ENCODE measurements at regions not wholly inside any gene's neighbourhood (a gene's known extent, or its start where the extent isn't known, plus 50 kb on each side); places are given as distances from the start of the nearest gene placed in this dataset.
A peak's percentile ranks its signal among the peaks of the same experiment; 100 is the strongest.

- DNase-seq: no peak
Measured at GRCh38 chr9:89748831-89749499, 144.2 kb downstream of the GADD45G start.

GRCh38 chr9:89749500-89750116, 144.8 kb downstream of the GADD45G start:
- no peak for DNase-seq

DNA sequence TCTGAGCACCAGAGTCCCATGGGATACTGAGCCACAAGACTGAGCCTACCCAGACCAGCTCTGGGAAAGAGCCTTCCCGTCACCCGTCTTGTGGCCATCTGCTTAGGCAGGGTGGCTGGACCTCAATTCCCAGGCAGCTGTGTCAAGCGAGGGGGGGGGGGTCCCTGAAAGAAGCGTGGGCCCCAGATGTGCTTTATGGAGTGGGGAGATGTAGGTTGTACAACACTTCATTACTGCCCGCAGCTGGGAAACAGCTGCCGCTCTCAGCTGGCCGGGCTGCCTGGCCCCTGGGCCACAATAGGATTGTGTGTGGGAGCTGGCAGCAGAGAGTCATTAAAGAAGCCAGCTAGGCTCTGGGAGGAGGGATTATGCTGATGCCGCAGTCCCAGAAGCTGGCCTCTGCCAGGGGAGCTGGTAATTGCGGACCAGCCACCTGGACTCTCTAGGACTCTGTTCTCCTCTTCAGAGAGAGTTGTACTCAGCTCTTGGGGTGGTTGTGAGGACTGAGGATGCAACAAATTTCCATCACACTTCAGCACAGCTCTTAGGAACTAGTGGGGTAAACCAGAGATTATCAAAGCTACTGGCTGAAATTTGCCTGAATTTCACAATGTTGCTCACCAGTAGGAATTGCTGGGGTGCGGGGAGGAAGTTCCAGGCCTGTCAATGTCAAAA, 145.4 kb downstream of the GADD45G start:
- no peak for DNase-seq

DNA sequence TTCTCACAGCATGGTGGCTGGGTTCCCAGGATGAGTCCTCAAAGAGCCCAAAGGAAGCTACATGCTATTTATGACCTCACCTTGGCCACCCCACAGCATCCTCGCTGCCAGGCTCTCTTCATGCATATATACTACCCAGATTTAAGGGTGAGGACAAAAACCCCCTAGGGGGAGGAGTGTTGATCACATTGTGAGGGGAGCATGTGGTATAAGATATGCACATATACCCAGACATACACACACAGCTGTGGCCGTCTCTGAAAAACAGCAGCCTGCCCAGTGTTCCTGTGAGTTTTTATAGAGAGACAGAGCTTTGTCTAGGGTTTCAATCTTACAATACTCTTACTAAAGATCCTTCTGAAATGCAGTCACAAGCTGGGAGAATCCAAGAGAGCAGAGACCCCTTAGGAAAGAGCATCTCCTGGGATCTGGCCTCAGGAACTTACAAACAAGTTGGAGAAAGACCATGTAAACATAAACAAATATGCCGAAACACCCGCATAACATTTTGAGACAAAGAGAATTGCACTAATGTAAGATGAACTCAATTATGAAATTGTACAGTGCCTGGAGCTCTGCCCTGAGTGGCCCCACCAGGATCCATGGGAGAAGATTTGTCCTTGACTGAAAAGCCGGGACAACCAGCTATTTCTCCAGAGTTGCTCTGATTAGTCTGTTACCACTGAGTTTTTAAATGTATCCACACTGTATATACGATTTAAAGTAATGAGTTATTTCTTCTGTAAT, 146.4 kb downstream of the GADD45G start:
- DNase-seq: no peak

GRCh38 chr9:89752154-89752553, 147.3 kb downstream of the GADD45G start:
- DNase-seq: no peak

DNA sequence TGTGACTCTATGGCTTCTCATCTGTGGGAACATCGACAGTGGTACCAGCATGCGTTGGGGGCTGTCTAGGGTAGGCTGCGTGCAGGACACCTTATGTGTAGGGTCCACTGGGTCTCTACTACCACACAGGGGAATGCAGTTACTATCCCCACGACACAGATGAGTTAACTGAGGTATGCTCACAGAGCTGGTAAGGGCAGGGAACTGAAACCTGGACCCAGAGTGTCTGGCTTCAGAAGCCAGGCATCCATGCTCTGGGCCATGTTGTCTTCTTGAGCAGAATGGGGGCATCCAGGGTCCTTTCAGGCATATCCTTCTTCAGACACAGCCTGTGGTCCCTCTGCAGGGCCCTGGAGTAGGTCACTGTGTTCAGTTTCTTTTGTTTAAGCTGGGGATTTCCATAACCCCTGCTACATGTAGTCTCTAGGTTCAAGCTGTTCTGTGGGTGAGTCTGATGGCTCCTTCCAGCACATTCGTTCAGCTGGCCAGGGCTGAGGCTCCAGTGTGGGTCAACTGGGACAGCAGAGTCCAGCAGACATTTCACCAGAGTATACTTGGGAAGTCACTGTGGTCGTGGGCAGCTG, 148.8 kb downstream of the GADD45G start:
- DNase-seq: no peak

- DNase-seq: no peak
Measured at GRCh38 chr9:89754193-89754592, 149.4 kb downstream of the GADD45G start.

DNA sequence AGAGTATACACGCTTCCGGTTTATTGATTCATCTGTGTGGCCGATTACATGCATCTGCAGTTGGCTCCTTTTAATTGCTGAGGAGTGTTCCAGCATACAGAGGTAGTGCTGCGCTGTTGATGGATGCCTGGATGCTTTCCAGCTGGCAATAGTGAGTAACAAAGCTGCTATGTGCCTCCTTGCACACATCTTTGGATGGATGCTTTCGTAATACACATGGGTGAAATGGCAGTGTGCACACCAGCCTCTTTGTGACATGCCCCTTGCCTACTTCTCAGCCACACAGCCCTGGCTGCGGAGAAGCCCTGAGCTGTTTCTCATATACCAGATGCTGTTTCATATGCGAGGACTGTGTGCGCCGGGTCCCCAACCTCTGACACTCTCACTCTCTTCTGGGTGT, 151.0 kb downstream of the GADD45G start:
- peak; percentile 68 for DNase-seq

- DNase-seq: no peak
Measured at GRCh38 chr9:89756891-89757537, 152.2 kb downstream of the GADD45G start.

- no peak for DNase-seq
Measured at GRCh38 chr9:89757776-89758528, 153.1 kb downstream of the GADD45G start.

DNA sequence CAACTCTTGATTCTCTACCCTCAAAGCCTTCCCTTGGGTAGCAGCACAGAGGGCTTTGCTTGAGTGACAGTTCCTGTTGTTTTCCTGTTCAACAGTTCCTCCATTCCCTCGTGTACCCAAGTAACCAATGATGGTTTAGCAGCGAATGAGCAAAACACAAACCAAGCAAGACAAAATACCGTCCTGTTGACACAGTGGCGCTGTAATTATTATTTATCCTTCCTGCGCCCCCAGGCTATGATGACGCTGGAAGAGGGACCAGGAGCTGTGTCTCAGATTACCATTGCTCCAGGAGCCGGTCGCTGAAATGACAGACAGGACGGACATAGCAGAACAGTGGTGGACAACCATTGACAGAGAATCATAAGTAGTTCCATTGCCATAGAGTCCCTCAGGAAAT, 154.8 kb downstream of the GADD45G start:
- peak; percentile 83 for DNase-seq

GRCh38 chr9:89760123-89760522, 155.3 kb downstream of the GADD45G start:
- DNase-seq: no peak

DNA sequence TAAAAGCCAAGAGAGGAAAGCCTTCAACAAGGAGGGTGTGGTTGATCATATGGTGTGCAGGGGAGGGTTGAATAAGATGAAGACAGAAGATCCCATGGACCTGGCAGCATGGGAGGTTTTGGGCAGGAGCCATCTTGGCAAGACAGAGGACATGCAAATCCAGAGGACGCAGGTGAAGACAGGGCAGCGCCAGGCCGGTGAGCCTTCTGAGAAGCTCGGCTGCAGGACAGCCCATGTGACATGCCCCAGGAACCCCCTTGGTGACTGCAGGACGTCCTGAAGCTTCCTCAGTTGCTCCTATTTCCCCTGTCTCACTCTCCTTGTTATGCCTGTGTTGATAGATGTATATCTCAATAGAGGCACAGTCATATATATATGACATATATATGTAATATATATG, 159.4 kb downstream of the GADD45G start:
- no peak for DNase-seq

- no peak for DNase-seq
Measured at GRCh38 chr9:89765211-89765946, 160.6 kb downstream of the GADD45G start.

DNA sequence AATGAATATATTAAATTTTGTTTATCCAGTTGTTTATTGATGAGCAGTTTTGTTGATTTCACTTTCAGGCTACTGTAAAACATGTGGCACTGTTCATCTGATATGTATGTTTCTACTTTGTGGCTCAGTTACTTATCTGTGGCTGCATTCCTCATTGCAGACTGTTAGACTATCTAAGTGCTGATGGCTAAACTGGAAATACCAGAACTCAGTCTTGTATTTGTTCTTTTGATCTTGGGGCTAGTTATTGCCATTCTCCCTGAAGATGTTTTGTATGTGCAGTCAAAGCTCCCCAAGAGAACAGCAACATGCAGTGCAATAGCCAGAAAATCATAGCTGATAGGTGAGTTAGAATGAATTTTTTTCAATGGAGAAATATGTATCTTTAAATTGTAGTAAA, 162.2 kb downstream of the GADD45G start:
- no peak for DNase-seq

GRCh38 chr9:89768051-89768450, 163.2 kb downstream of the GADD45G start:
- no peak for DNase-seq

GRCh38 chr9:89768650-89769071, 163.8 kb downstream of the GADD45G start:
- DNase-seq: no peak

DNA sequence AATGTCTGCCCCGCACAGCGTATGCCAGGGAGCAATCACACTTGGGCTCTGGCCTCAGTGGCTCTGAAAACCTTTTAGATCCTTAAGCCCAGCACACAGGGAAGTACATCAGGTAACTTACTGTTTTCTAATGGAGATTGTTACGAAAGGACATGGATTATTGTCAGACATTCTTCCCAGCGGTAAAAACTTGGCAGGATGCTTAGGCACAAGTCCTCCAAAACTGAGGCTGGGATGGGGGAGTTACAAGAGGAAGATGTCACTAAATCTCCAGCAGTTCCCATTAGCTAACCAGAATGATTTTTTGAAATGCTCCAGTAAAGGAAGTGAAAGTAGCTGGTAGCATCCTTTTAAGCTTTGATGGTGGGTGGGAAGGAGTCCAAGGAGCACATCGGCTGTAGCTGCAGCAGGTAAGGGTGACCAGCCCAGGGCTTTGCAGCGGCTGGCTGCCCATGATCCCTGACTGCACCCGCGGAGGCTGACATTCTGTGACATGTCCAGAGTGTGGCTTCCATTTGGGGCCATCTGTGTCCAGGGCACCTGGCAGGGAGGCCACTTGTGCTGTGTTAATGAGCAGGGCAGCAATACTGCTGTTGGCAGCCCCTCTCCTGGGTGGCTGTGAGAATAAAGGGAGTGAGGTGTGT, 165.8 kb downstream of the GADD45G start:
- no peak for DNase-seq

DNA sequence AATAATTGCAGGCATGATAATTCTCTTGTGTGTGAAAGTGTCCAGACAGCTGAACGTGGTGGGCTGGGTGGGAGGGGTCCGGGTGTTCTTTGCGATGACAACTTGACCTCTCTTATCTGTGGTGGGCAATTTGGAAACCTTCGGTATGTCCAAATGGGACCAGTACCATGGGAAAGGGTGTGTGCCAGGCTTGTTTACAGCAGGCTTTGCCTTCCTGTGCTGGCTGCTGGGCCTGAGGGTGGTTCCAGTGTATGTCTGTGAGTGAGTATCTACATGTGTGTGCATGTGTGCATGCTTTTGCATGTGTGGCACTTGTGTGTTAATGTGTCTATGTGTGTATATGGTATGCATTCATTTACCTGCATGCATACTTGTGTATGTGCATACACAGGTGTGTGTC, 166.4 kb downstream of the GADD45G start:
- DNase-seq: no peak

DNA sequence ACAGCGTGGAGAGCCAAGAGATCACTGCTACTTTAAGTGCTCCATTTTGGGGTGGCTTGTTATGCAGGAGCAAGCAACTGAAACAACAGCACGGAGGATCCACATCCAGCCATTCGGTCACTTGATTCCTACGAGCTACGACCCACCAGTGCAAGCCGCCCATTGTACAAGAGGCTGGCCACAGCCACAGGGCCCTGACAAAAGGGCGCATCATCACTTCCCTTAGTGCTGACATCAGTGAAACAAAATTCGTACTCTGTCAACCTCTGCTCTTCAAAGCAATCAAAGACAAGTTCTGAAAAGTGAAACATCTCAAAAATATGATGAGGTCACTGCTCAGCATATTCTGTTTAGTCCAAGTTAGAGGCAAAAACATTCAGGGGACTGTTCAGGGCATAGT, 168.4 kb downstream of the GADD45G start:
- no peak for DNase-seq
